HT1080 (cell line): ENCODE measurements at regions not wholly inside any gene's neighbourhood (a gene's known extent, or its start where the extent isn't known, plus 50 kb on each side); places are given as distances from the start of the nearest gene placed in this dataset.

Experiments used
- DNase-seq: peaks from one replicate; pipeline ENCODE4 v3.0.0-alpha.2; 2015; ENCODE audit warnings: low read depth

DNA sequence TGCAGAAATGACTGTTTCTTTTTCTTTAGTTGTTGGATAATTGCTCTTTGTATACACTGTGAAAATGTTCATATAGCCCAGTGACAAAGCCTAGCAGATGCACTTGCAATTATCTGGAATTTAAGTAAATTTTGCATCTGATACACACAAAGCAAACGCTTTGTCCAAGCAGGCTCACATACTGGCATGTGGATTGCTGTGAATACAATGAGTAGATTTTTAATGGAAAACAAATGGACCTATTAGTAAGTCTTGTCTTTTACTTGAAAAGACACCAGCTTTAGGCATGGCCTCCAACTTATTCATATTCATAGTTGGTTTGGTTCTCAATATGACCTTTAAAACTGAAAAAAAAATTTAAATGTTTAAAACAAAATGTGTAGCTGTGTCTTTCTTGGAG lies 1299.8 kb upstream of the WWC1 start:
- DNase-seq, result no peak

DNA sequence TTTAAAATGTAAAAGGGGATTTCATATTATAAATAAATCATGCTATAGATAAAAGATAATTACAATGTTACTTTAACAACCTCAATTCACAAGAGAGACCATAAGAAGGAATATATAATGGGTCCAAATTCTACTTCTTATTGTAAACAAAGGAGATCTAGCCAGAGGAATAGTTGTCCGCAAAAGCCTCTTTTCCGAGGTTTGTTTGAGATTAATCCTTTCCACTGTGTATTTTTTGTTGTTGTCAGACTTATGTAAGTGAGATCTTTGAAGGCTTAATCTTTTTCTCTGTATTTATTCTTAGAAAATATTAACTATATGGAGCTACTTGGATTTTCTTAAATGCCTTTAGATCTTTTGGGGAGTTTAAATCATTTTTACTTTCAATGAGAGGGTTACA lies 1299.3 kb upstream of the WWC1 start:
- no peak for DNase-seq

GRCh38 chr5:166992874-166993722 lies 1298.3 kb upstream of the WWC1 start:
- no peak for DNase-seq

GRCh38 chr5:166994226-166994625 lies 1297.2 kb upstream of the WWC1 start:
- DNase-seq, result no peak

GRCh38 chr5:167001246-167001645 lies 1290.2 kb upstream of the WWC1 start:
- no peak for DNase-seq

- DNase-seq, result no peak
Measured at GRCh38 chr5:167008705-167009104, 1282.7 kb upstream of the WWC1 start.

- DNase-seq, result no peak
Measured at GRCh38 chr5:167011196-167011595, 1280.2 kb upstream of the WWC1 start.

GRCh38 chr5:167012123-167013034 lies 1279.1 kb upstream of the WWC1 start:
- DNase-seq, result peak; percentile 14

- DNase-seq, result no peak
Measured at GRCh38 chr5:167014401-167015056, 1276.9 kb upstream of the WWC1 start.

DNA sequence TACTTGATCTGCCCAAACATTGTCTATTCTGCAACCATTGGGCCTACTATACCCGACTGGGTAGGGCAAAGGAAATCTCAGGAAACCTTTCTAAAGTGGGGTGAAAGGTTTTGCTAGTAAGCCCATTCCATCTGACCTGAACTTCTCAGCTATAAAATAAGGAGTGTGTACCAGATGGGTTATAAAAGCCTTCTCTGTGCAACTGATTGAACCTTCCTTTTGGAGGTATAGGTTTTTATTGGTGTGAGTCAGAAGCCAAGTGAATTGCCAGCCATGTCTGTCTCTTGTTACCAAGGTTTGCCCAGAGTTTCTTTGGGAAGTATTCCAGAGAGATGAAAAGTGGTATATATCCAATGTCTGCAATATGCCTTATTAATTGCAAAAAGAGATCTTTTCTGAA lies 1271.0 kb upstream of the WWC1 start:
- no peak for DNase-seq

- no peak for DNase-seq
Measured at GRCh38 chr5:167029488-167029887, 1262.0 kb upstream of the WWC1 start.

DNA sequence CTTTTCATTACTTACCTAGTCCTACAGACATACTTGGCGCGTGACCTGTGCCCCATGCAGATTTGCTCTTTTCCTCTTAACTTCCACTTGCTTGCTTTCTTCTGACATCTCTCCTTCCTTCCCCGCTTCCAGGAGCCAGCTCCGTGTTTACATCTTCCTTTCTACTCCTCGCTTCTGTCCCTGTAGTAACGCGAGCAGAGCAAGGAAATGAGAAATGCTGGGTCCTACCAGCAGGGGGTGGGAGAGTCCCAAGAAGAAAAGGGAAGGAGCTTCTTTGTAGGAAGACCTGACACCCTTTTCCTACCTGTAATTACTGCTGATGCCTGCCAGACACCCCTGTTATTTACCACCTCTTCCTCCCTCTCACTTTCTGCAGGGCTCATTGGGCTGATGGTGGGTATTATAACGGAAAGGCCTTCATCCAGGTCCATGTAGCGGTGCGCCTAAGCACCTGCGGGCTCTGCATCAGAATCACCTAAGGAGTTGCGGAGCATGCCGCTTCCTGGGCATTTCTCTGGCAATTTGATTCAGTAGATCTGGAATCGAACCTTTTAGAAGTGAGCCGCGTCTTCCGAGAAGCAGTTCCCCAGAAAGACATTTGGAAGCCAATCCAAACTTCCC lies 1260.8 kb upstream of the WWC1 start:
- peak; percentile 21 for DNase-seq

GRCh38 chr5:167036585-167036984 lies 1254.9 kb upstream of the WWC1 start:
- DNase-seq, result no peak

GRCh38 chr5:167049043-167049663 lies 1242.3 kb upstream of the WWC1 start:
- DNase-seq, result peak; percentile 37

DNA sequence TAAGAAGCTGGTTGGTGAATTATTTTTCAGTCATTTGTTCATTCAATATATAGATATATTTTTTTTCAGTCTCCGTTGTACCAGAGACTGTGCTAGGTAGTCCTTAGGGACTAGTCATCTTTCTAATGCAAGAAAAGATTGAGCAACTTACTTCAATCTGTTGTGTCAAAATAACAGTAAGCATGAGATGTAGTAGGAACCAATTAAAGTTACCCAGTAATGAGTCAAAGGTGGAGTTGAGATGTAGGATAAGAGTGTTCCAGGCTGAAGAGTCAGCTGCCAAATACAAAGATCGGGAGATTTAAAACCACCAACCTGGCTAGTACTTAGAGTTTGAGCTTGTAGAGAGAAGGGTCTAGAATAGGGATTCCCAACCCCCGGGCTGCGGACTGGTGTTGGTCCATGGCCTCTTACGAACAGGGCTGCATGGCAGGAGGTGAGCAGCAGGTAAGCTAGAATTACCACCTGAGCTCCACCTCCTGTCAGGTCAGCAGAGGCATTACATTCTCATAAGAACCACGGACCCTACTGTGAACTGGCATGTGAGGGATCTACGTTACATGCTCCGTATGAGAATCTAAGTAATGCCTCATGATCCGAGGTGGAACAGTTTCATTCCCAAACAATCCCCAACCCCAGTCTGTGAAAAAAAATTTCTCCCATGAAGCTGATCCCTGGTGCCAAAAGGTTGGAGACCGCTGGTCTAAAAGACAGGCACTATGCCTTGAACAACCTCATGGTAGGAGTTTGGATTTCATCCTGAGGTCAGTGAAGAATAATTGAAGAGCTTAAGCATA lies 1241.5 kb upstream of the WWC1 start:
- DNase-seq, result no peak

- peak; percentile 64 for DNase-seq
Measured at GRCh38 chr5:167050568-167051401, 1240.7 kb upstream of the WWC1 start.

GRCh38 chr5:167051402-167051768 lies 1240.1 kb upstream of the WWC1 start:
- no peak for DNase-seq

DNA sequence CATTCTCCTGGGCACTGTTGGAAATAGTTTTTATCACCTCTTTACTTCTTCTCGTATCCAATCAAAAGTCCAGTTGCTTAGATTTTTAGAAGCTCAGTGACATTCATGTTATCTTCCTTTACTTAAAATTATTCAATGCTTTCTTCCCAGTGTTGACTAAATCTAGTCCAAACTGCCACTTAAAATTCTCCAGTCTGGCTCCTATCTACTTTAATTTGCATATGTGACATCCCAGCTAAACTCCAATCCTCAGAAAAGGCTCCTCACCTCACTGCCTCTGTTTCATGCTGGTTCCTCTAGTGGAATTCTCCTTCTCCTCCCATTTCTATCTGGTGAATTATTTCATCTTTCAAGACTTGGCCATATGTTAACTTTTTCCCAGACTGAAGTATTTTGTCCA lies 1238.7 kb upstream of the WWC1 start:
- no peak for DNase-seq

GRCh38 chr5:167057665-167058064 lies 1233.8 kb upstream of the WWC1 start:
- no peak for DNase-seq
